ENCODE measurements at regions not wholly inside any gene's neighbourhood (a gene's known extent, or its start where the extent isn't known, plus 50 kb on each side); places are given as distances from the start of the nearest gene placed in this dataset.
"Not testable (repeated sequence)": the region's sequence is repeated elsewhere in the genome, so short reads cannot be mapped to it uniquely, and the experiment has no call there.

DNA sequence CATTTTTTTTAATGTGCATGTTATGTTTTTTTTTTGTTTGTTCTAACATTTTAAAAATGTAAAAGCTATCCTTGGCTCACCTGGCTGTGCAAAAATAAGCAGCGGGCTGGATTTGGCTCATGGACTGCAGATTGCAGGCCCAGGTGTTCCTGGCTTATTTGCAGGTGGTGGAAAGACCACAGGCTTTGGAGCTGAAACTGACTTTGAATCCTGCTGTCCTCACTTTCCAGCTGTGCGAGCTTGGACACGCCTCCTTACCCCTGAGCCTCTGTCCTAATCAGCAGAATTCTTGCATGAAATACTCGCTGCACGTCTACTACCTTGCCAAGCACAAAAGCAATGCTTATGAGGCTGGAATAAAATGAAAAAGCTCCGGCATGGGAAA, 188.7 kb upstream of the TPM1 start:
- DNase-seq = no peak
- intact Hi-C loops (cut with DNase I) = no loop called here

DNA sequence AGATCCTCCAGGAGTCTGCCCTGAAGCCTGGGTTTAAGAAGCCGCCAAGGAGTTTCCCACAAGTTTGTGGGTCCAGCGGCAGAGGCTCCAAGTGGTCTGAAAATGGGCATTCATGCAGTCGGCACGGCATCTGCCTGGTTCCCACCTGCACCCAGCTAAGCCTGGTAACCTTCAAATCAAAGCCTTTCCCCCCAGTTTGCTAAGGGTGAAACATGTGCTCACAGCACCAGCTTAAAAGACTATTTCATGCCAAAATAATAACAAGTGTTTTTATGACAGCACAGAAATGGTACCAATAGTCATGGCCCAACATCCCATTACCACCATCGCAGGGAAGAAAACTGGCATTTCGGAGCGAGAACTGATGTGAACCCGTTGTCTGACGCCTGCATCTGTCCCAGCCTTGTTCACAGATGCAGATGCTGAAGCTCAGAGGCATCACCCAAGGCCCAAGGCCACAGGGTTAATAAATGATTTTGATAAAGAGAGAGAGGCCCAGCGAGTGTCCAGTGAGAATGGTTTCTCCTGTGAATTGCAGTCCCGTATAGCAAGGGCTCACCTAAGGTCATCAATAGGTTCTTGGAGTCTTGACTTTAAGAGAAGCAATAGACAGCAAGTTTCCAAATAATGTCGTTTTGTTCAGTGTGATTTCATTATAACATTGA, 188.0 kb upstream of the TPM1 start:
- no peak for DNase-seq
- intact Hi-C loops (cut with DNase I) = no loop called here

DNA sequence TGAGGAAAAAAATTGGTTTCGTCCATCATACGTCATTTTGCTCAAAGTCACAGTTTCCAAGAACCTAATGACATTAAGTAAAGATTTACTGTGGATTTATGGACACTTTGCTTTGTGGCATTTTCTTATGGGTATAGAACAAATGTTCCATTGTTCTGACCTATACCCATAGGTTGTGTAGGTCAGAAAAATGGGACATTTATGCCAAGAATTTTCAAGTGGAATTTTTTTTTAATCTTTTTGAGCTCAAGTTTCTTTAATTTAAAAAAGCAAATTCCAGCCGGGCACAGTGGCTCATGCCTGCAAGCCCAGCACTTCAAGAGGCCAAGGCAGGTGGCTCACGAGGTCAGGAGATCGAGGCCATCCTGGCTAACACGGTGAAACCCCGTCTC, 187.5 kb upstream of the TPM1 start:
- intact Hi-C loops (cut with DNase I) = no loop called here
- no peak for DNase-seq

DNA sequence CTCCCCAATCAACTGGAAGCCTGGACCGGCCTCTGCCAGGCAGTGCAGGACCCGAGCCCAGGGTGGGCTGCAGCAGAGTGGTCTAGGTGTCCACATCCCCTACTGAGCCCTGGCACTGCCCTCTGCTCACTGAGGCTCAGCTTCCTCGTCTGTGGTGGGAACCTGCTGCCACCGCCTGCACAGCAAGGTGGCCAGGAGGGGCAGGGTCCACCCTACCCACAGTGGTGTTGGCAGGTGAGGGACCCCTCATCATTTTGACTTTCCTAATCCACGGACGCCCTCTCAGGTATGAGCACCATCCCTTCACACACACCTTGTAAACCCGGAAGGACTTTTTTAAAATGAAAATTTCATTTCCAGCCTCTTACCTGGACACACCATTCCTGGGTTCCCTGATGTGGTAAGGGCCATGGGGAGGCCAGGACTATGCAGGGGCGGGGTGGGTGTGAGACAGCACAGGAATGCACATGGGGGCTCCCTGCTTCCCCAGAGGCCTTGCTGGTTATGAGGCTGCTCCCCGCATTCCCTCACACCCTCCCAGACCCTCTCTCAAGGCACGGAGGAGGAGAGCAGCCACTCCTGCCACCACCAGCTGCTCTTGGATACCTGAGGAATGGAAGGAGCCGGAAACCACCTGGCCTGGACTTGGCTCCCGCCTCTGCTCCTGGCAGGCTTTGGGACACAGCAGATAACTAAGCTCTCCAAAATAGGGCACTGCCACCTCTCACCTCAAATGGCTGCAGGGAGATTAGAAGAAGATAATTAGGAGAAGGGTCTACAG, 185.9 kb upstream of the TPM1 start:
- no peak for DNase-seq
- intact Hi-C loops (cut with DNase I) = no loop called here

DNA sequence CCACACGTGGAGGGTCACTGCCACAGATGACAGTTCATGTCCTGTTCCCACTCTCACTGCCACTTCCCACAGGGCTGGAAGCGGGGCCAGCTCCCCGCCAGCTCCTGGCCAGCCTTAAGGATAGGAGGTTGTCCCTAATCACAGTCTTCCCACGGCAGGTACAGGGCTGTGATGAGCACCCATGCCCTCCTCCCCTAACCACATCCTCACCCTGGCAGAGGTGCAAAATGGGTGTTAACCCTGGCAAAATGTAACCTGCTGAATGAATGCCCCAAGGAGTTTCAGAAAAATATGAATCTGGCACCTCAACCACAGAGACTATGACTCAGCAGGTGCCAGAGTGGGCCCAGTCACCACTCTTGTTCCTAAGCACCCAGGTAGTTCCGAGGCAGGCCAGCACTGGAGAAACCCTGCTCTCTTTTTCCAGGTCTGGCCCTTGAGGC, 185.1 kb upstream of the TPM1 start:
- intact Hi-C loops (cut with DNase I) = no loop called here
- DNase-seq = no peak

DNA sequence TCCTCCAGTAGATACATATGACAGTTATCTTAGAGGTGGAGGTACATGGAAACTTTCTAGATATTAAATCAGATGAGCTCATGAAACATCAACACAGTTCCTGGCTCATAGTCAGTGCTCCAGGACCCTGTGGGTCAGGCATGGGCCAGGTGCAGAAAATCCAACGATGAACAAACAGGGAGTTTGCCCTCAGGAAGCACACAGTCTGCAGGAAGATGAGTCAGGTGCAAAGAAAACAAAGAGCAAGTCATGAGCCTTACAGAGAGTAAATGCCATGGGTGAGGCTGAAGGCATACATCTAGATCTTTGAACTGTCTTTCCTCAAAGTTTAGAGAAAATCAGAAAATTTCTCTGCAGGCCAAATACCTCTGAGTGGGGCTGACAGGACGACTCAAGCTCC, 184.2 kb upstream of the TPM1 start:
- no peak for DNase-seq
- intact Hi-C loops (cut with DNase I) = no loop called here

DNA sequence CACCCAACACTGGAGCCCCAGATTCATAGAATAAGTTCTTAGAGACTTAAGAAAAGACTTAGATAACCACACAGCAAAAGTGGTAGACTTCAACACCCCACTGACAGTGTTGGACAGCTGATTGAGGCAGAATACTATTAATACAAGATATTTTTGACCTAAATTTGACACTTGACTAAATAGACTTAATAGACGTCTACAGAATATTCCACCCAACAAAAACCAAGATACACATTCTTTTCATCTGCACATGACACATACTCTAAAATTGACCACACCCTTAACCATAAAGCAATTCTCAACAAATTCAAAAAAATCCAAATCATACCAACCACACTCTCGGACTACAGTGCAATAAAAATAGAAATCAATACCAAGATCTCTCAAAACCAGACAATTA, 179.8 kb upstream of the TPM1 start:
- intact Hi-C loops (cut with DNase I) = no loop called here
- no peak for DNase-seq

DNA sequence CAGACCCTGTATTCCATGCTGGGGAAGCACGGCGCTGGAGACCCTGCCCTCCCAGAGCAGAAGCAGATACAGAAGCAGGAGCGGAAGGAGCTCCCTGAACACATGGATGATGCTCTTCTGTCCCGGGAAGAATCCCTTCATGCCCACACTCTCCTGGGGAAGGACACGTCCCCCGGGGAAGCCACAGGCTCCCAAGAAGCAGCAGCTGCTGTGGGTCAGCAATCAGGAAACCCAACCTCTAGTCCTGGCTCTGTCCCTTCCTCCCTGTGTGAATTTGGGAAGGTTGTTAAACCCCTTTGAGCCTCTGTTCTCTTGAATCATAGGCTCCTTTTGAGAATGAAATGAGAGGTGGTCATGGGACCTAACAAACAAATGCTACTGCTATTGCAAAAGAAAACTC, 176.2 kb upstream of the TPM1 start:
- peak in 1 of 10 donors; percentile 32 for DNase-seq
- intact Hi-C loops (cut with DNase I) = no loop called here

DNA sequence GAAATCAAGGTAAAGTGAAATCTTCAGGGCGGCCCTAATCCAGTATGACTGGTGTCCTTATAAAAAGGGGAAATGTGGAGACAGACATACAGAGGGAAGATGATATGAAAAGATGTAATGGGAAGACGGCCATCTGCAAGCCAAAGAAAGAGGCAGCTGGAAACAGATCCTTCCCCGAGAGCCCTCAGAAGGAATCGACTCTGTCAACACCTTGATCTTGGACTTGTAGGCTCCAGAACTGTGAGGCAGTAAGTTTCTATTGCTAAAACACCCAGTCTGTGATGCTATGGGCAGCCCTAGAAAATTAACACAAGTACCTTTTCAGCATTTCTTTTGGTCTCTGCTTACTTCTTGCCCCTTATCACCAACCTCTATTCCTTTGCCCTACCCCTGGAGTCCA, 174.7 kb upstream of the TPM1 start:
- intact Hi-C loops (cut with DNase I) = no loop called here
- no peak for DNase-seq

DNA sequence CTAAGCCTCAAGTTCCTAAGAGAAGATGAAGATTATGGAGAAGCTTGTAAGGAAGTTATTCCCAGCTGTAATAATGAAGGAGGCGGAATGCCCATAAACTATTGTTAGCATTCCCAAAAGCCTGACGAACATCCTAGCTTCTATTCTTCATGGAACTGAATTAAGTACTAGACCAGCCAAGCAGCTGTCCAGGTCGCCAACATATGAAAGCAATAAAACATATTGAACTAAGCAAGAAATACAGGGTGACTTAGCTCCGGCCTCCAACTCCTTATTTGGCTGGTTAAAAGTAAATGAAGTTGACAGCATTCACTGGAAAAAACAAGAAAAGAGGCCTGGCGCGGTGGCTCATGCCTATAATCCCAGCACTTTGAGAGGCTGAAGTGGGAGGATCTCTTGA, 174.0 kb upstream of the TPM1 start:
- intact Hi-C loops (cut with DNase I) = no loop called here
- DNase-seq = no peak

DNA sequence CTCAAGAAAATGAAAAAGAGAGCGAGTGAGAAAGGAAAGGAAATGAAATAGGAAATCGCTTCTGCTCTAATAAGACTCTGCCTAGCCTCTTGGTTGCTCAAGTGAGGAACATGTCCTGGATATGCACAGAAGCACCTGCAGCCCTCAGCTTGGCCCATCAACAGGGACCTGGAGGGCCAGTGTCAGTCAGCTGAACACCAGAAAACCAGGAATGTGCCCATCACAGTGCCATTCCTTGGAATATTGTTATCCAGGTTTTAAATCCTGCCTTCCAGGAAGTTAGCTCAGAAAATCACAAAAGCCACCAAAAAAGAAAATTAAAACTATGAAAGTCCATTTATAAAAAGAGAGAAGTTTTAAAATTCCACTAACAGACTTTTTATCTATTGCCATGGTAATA, 173.4 kb upstream of the TPM1 start:
- no peak for DNase-seq
- intact Hi-C loops (cut with DNase I) = no loop called here

DNA sequence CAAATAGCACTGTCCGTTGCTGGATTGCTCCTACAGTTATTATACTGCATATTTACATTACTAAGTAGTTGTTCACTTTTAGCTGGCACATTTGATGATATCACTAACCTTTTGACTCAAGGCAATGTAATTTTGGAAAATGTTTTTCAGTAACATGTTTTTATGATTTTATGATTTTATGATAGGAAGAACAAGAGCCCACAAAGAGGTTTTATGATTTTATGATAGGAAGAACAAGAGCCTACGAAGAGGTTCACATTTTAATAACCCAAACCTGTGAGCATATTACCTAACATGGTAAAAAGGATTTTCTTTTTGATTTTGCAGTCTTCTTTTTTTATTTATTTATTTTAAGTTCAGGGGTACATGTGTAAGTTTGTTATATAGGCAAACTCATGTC, 172.3 kb upstream of the TPM1 start:
- intact Hi-C loops (cut with DNase I) = no loop called here
- DNase-seq = no peak

DNA sequence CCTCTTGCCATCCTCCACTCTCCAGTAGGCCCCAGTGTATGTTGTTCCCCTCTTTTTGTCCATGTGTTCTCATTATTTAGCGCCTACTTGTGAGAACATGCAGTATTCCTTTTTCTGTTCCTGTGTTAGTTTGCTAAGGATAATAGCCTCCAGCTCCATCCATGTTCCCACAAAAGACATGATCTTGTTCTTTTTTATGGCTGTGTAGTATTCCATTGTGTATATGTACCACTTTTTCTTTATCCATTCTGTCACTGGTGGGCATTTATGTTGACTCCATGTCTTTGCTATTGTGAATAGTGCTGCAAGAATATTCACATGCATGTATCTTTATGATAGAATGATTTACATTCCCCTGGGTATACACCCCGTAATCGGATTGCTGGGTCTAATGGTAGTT, 171.8 kb upstream of the TPM1 start:
- intact Hi-C loops (cut with DNase I); DNase-seq: not testable (repeated sequence)

DNA sequence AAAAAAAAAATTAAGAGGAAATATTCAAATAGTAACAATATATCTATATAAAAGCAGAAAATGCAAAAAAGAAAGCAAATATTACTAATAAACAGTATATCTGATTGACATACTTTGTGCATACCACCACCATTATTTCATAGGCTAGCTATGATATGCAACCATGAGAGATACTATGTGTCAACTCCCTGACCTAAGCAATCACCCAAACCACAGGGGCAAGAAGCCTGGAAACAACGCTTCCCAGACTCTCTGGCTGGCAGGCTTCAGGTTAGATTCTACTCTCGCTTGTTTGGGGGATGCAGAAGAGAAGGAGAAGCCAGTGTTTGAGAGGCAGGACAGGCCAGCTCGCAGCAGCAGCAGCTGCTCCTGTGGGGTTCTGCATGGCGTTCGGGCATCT, 169.3 kb upstream of the TPM1 start:
- no peak for DNase-seq
- intact Hi-C loops (cut with DNase I) = no loop called here

DNA sequence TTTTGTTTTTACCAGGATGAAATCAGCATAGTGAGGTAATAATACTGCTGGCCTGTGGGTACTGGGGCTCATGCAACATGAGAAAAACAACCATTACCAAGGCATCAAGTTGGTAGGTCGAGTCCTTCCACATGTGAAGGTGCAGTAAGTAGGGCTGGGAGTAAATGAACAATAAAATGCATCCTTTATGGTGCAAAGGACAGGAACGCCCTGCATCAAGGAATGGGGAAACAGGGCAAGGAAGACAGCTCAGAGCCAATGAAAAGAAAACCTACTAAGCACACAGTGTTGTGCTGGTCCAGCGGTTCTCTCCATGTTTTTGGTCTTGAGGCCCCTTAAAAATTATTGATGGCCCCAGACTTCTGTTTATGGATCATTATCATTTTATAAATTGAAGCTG, 168.5 kb upstream of the TPM1 start:
- intact Hi-C loops (cut with DNase I) = no loop called here
- DNase-seq = no peak

DNA sequence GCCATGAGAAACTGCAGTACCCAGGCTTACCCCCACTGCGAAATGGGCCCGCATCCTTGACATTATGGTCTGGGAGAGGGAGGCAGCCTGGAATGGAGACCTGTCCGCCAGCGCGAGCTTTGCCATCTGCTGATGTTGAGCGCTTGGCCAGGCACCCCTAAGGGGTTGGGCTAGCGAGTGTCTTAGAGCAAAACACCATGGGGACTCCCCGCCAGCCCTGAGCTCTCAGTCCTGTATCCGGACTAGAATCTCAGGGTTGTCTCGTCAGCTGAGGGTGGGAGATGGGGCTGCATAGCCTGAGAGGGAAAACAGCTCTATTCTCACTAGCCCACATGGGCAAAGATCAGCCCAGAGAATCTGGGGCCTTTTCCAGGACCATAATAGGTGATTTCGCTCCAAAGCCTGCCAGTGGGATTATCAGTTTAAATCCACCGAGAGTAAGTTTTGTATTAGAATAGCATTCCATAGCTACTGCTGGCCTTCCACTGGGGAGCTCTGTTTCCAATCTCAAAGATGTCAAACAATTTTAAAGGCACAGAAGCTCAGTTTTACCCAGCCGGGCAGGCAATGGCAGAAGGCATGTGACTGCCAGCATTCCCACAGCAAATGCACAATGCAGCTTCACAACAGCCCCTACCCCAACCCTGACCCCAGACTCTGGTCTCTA, 167.5 kb upstream of the TPM1 start:
- intact Hi-C loops (cut with DNase I) = no loop called here

DNA sequence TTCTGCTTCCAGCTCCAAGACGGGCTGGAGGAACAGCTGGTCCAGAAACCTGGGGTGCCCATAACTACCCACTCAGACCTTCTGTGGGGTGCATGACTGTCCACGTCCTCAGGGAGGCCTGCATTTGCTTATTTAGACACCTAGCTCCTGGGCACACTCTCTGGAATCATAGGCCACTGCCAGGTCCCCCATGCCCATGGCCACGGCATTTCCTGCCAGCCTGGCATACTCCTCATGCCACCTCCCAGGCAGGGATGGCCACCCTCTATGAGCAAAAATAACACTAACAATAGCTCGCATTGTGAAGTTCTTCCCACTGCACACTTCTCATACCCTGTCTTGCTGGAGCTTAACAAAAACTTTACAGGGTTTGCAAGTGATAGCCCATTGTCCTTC, 166.9 kb upstream of the TPM1 start:
- no peak for DNase-seq
- intact Hi-C loops (cut with DNase I) = no loop called here

More for the DNA sequence above, 167.5 kb upstream of the TPM1 start:
- no peak for DNase-seq

DNA sequence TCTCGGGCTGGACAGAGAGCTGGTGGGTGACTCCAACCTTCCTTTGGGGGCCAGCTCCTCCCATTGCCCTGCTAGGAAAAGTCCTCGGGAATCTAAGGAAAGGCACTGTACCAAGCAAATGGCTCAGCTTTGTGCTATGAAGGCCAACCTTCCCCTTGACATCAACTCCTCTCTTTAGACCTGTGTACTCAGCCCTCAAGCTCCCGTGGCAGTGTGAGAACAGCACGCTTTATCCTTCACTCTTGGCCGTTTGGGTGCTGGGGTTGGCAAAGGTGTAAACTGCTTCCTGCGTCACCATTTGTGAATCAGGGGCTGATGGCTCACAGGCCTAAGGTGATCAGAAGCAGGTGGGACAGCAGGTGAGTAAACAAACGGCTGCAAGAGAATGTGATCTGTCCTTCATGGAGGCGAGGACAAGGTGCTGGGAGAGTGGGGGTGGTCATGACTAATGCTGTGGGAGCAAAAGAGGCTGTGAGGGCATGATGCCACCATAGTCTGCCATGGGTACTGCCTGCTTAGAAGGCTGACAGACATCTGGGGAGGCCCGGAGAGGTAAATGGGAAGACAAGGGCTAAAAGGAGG, 165.2 kb upstream of the TPM1 start:
- intact Hi-C loops (cut with DNase I) = no loop called here
- DNase-seq = no peak

DNA sequence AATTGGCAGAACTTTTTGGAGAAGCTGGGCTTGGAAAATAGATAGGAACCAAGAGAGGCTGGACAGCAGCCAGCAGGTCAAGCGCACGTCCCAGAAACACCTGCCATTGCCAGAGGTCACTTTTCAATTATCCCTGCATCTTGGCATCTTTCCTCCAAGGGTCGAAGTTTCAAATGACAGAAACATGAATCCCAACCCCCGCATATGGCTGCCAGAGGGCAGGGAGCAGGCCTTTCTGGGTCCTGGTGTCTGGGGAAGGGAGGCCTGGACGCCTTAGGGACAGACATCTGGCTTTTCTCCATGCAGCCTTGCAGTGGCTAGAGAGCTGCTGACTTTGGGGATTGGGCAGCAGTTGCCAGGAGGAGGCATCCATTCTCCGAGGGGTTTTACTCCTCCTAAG, 164.5 kb upstream of the TPM1 start:
- DNase-seq = no peak
- intact Hi-C loops (cut with DNase I) = no loop called here

DNA sequence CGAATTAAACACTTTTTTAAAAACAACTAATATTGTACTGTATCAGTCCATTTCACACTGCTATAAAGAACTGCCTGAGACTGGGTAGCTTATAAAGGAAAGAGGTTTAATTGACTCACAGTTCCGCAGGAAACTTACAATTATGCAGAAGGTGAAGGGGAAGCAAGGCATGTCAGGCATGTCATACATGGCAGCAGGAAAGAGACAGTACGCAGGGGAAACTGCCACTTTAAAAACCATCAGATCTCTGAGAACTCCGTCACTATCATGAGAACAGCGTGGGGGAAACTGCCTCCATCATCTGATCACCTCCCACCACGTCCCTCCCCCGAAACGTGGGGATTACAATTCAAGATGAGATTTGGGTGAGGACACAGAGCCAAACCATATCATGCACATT, 162.8 kb upstream of the TPM1 start:
- intact Hi-C loops (cut with DNase I) = no loop called here
- DNase-seq = no peak

DNA sequence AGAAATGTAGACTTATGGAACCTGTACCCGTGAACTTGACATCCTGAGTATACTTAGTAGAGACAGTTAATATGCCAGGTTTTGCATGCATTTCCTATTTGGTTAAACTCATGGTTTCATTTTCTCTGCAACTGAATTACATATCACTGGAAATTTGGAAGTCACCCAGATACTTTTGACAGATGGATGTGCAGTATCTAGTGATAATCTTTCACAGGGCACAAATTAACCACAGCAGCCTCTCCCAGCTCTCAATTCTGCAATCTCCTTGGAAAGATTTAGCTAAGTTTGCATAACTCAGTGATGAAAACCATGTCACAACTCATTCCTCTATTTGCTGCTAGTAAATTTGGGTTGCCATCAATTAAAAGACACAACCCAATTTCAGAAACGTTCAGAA, 162.3 kb upstream of the TPM1 start:
- intact Hi-C loops (cut with DNase I) = no loop called here
- no peak for DNase-seq

DNA sequence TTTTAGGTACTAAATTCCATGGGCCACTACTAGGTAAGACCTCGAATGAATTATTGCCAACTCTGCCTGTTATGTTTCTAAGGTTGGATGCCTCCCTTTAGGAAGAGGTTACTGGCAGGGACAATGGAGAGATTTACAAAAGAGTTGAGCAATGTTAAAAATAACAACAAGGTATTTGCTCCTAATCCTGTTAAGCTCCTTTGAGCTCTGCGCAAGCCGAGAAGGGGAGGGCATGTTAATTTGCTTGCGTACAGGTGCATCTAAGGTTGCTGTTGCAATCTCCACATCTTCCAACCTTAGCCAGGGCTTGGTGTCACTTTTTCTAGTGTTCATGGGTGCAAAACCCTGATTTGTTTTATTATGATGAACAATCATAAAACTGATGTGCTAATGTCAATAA, 161.5 kb upstream of the TPM1 start:
- no peak for DNase-seq
- intact Hi-C loops (cut with DNase I) = no loop called here

Measured in posterior cingulate gyrus (tissue), 11 donors.